ENCODE measurements at regions not wholly inside any gene's neighbourhood (a gene's known extent, or its start where the extent isn't known, plus 50 kb on each side); places are given as distances from the start of the nearest gene placed in this dataset.

DNA sequence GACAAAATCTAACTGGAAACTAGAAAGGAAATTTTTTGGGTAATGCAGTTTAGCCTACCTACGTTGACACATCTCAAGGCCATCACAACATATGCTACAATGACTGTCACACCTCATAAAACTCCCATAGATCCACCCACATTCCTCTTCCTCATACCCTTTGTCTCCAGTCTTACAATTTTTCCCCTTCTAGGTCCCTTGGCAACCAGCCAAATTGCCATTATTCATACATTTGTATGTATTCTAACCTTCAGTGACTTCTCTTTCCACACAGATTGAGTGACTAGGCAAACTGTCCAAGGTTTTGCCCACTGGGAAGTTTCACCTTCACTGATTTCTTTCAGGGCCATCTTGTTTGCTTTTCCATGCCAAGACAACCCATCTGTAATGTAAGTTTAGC is 100.5 kb upstream of the TPK1 start:
- Mint-ChIP-seq H3K27me3 (ENCODE audit: unreplicated experiment) (no peaks in the 10 kb centered on the region), H3K27ac (ENCODE audit: unreplicated experiment) (no peak overlapping the region), H3K36me3 (ENCODE audit: unreplicated experiment) (no peaks in the 10 kb centered on the region), H3K4me1 (ENCODE audit: unreplicated experiment) (no peaks in the 10 kb centered on the region), H3K4me3 (ENCODE audit: unreplicated experiment) (no peak overlapping the region), H3K9me3 (ENCODE audit: unreplicated experiment) (peaks cover 12% of the 10 kb centered on the region)
- no peak for DNase-seq (ENCODE audit: extremely low spot score, unreplicated experiment)
- no peak for TF ChIP-seq CTCF (IDR thresholded peaks at IDR 0.05)

DNA sequence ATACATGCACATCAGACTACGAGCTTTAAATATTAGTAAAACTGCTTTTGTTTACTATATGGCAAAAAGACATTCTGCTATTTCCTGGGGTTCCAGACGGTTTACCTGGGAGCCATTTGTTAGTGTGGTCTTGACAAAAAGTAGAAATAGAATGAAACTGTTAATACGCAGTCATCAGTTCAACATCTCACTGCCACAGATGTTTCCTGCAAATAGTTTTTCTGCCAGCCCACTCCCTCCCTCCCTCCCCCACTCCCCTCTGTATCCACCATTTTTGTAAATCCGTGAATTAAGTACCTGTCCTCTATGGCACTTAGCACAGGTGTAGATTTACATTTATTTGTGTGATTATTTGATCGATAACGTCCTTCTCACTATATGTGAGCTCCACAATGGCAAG is 74.6 kb upstream of the TPK1 start:
- Mint-ChIP-seq H3K9me3 (ENCODE audit: unreplicated experiment) (no peaks in the 10 kb centered on the region), H3K27ac (ENCODE audit: unreplicated experiment) (no peak overlapping the region), H3K4me3 (ENCODE audit: unreplicated experiment) (no peak overlapping the region), H3K4me1 (ENCODE audit: unreplicated experiment) (no peaks in the 10 kb centered on the region), H3K27me3 (ENCODE audit: unreplicated experiment) (no peaks in the 10 kb centered on the region), H3K36me3 (ENCODE audit: unreplicated experiment) (no peaks in the 10 kb centered on the region)
- no peak for TF ChIP-seq CTCF (IDR thresholded peaks at IDR 0.05)
- no peak for DNase-seq (ENCODE audit: extremely low spot score, unreplicated experiment)

DNA sequence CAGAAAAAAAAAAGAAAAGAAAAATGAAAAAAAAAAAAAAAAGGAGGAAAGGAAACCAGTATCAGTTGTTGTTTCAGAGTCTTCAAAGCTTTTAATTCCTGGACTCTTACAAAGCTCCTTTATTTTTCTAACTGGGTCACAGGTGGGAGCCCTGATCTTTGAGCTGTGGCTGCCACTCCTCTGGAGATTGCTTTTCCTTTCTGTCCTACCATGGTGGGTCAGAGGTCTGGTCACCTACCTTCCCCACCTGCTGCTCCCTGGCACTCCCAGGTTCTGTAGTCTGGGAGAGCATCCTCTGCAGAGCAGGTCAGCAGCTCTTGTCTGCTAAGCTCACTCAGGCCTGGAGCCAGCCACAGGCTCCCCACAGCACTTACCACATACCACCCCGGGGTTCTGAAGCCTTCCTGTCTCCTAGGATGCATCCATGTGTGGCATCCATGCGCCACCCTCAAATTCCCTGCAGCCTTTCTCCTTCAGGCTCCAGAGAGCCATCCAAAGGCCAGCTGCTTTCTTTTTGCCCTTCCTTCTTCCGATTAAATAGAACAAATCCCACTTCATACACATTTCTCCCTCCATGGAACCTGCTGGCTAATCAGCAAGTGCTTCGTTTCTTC is 73.2 kb upstream of the TPK1 start:
- H3K27me3 Mint-ChIP-seq (ENCODE audit: unreplicated experiment), result no peaks in the 10 kb centered on the region
- H3K4me1 Mint-ChIP-seq (ENCODE audit: unreplicated experiment), result no peaks in the 10 kb centered on the region
- H3K36me3 Mint-ChIP-seq (ENCODE audit: unreplicated experiment), result no peaks in the 10 kb centered on the region
- H3K4me3 Mint-ChIP-seq (ENCODE audit: unreplicated experiment), result no peak overlapping the region
- TF ChIP-seq CTCF (IDR thresholded peaks at IDR 0.05), result no peak
- no peaks in the 10 kb centered on the region for H3K9me3 Mint-ChIP-seq (ENCODE audit: unreplicated experiment)
- no peak for DNase-seq (ENCODE audit: extremely low spot score, unreplicated experiment)
- no peak overlapping the region for H3K27ac Mint-ChIP-seq (ENCODE audit: unreplicated experiment)

GRCh38 chr7:144908324-144908723 is 72.5 kb upstream of the TPK1 start:
- no peaks in the 10 kb centered on the region for H3K4me1 Mint-ChIP-seq (ENCODE audit: unreplicated experiment)

DNA sequence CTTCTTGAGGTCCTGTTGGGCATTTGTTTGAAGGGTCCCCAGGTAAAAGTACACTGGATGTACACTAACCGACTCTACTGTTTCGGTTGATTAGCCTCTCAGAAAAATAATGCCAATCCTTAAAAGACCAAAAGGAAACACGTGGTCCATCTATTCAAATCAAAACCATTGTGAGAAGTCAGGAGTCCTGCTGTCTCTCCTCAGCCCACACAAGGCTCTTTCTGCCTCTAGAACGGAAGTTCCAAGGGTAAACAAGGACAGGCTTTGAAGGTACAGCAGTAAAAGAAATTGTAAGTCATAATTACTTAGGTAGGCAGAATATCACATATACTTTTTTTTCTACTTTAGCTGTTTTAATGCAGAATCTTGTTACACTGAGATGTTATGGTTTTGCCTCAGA is 71.7 kb upstream of the TPK1 start:
- Mint-ChIP-seq H3K36me3 (ENCODE audit: unreplicated experiment) (no peaks in the 10 kb centered on the region), H3K27ac (ENCODE audit: unreplicated experiment) (no peak overlapping the region), H3K9me3 (ENCODE audit: unreplicated experiment) (no peaks in the 10 kb centered on the region), H3K4me3 (ENCODE audit: unreplicated experiment) (no peak overlapping the region), H3K27me3 (ENCODE audit: unreplicated experiment) (no peaks in the 10 kb centered on the region), H3K4me1 (ENCODE audit: unreplicated experiment) (no peaks in the 10 kb centered on the region)
- no peak for DNase-seq (ENCODE audit: extremely low spot score, unreplicated experiment)
- no peak for TF ChIP-seq CTCF (IDR thresholded peaks at IDR 0.05)

More at GRCh38 chr7:144908324-144908723, 72.5 kb upstream of the TPK1 start:
- Mint-ChIP-seq H3K27me3 (ENCODE audit: unreplicated experiment) (no peaks in the 10 kb centered on the region), H3K27ac (ENCODE audit: unreplicated experiment) (no peak overlapping the region), H3K4me3 (ENCODE audit: unreplicated experiment) (no peak overlapping the region), H3K36me3 (ENCODE audit: unreplicated experiment) (no peaks in the 10 kb centered on the region), H3K9me3 (ENCODE audit: unreplicated experiment) (no peaks in the 10 kb centered on the region)
- no peak for DNase-seq (ENCODE audit: extremely low spot score, unreplicated experiment)
- no peak for TF ChIP-seq CTCF (IDR thresholded peaks at IDR 0.05)

All from osteocyte (in vitro differentiated cells).